HG03460 (cell line): ENCODE measurements at regions not wholly inside any gene's neighbourhood (a gene's known extent, or its start where the extent isn't known, plus 50 kb on each side); places are given as distances from the start of the nearest gene placed in this dataset.

Source experiments
- ATAC-seq: cut with Tn5 transposase; IDR thresholded peaks from one replicate; pipeline ENCODE4 v1.9.1; 2021; ENCODE audit not compliant: unreplicated experiment

DNA sequence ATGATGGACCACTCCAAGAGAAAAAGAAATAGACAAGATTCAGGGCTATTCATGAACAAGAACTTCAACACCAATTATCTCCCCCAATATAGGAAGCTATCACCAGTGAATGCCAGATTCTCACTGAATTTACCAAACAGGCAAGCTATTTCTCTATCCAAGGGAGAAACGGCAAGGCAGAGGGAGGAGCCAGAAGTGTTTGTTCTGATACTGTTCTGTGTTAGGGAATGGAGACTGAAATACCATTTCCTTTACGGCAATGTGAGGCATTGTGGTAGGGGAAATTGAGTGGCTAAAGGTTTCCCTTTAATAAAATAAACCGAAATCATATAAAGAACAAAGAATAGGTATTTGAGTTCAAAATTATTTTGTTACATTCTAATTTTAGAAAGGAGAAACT, 68.0 kb upstream of the ALDH1A1 start:
- ATAC-seq, result no peak

DNA sequence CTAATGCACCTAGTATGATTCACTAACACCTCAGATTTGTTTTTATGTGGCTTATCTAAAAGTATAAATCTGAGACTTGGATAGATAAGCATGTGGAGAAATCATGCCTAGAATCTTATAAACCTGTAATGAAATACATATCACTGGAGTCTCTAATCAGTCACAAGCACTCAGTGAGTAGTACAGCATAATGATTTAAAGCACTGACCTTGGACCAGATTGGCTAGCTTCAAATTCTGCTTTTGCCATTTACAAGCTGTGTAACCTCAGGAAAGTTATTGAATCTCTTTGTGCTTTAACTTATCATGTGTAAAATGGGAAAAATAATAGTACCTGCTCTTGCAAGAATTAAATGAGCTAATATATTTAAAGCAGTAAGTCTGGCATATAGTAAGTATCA, 61.2 kb upstream of the ALDH1A1 start:
- no peak for ATAC-seq

- no peak for ATAC-seq
Observed at GRCh38 chr9:73011956-73012355, 59.1 kb upstream of the ALDH1A1 start.

GRCh38 chr9:73011181-73011750, 58.4 kb upstream of the ALDH1A1 start:
- no peak for ATAC-seq

DNA sequence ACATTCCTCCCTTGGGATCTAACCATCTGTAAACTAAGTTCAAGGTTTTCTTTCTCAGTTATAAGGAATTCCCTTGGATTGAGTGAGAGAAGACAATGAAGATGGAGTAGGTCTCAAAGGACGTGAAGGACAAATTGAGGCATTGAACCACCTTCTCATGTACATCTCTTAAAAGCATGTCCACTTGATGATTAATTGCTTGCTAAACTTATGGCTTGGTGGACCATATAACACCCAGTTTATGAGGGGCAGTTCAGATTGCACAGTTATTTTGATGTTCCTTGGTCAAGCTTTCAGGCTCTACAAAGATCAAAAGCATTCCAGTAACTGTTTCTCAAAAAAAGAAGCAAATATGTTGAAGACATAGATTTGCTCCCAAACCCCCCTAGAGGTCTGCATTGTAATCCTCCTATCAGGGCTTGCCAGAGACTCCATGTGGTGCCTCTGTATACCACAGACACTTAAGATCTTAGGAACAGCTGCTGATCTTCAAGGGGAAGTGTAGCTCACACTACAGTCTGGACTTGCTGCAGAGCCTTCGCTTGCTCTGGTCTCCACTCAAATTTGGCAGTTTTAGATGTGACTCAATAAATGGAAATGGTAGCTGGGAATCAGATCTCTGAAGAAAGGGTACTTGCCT, 56.9 kb upstream of the ALDH1A1 start:
- ATAC-seq, result no peak

DNA sequence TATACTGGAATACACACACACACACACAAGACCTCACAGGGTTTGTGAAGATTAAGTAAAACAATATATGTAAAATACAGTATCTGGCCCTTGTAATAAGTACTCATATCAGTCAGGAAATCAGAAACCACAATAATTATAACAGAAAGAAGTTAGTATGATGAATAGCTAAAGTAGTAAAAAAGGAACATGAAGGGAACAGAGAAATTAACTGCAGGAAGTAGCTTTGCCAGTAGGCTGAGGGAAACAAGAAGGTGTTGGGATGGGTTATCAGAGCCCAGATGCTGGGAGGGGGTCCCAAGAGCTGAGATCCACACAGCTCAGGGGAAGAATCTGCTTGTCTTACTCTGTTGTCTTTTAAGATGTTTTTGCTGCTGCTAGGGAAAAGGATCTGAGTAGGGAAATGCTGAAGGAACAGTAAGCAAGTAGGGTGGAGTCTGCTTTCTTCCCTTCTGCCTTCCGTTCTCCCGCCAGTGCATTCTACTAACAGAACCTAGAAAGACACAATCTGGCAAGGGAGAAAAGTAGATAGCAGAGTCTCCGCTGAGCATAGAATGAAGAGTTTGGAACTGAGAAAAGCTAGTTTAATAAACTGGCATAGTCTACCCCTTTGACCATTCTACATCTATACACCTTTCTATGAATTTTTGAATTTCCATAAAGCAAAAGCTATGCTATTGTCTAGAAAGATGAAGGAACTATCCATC, 55.3 kb upstream of the ALDH1A1 start:
- ATAC-seq, result no peak

GRCh38 chr9:73006986-73007385, 54.1 kb upstream of the ALDH1A1 start:
- no peak for ATAC-seq
